ENCODE measurements at regions not wholly inside any gene's neighbourhood (a gene's known extent, or its start where the extent isn't known, plus 50 kb on each side); places are given as distances from the start of the nearest gene placed in this dataset.

- DNase-seq (ENCODE audit: extremely low read depth, low read depth), result no peak
- no peak for TF ChIP-seq CTCF (IDR thresholded peaks at IDR 0.05; ENCODE audit: low read depth, low read length)
Observed at GRCh38 chr17:77382966-77383612, 242.3 kb downstream of the SEC14L1 start.

- no peak for DNase-seq (ENCODE audit: extremely low read depth, low read depth)
- TF ChIP-seq CTCF (IDR thresholded peaks at IDR 0.05; ENCODE audit: low read depth, low read length), result no peak
Observed at GRCh38 chr17:77383613-77384608, 243.1 kb downstream of the SEC14L1 start.

DNA sequence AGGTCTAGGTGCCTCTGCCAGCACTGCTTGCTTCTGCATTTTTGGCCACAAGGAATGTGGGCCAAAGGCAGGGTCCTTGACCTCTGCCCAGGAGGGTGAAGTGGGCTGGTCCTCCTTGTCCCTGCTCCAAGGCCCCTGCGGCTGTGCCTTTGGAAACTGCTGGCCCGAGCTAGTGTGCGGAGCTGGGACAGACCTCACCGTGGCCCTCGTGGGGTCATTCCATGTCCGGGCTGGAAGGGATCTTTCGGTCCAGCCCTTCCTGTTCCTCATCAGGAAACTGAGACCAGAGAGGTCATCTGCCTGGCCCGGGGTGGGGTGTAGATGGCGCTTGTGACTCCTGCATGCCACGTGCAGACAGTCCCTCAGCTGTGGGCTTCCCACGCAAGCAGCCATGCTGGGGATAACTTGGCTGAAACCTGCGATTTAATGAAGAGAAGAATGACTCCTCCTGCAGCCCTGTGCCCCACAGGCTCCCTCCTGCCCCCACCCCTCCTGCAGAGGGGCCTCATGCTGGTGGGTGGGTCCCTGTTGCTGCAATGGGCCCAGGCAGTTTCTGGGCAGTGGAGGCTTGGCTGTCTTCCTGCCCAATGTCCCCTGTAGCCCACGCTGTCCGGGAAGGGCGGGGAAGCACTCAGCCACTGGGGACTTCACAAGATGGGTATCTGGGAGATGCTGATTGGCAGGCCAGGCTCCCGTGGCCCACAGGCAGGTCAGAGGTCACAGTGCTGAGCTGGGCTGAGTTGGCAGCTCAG is 245.2 kb downstream of the SEC14L1 start:
- no peak for TF ChIP-seq CTCF (IDR thresholded peaks at IDR 0.05; ENCODE audit: low read depth, low read length)
- DNase-seq (ENCODE audit: extremely low read depth, low read depth), result no peak

DNA sequence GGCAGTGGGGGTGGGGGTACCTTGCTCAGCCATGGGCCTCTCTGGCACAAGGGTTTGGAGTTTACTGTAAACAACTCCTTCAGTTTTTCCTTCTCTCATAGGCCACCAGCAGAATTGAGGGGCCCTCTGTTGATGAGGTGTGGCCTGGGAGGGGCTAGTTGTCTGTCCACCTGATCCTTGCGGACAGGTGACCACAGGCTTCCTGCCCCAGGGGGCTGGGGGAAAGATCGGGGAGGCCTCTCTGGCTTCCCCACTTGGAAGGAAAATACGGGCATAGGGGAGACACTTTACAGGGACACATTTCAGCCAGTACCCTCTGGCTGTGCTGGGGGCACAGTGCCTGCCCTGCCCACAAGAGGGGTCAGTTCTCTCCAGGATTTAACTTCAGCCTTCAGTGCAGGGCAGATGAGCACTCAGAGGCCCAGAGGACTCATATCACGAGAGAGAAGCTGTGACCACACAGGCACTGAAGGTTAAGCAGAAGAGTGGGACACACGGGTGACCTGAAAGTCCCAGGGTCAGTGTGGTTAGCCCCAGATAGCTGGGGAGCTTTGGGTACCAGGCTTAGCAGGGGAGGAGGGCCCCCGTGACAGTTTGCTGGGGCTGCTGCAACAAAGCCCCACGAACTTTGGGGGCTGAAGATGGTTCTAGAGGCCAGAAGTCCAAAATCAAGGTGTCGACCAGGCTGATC is 245.9 kb downstream of the SEC14L1 start:
- no peak for DNase-seq (ENCODE audit: extremely low read depth, low read depth)
- TF ChIP-seq CTCF (IDR thresholded peaks at IDR 0.05; ENCODE audit: low read depth, low read length), result no peak

- TF ChIP-seq CTCF (IDR thresholded peaks at IDR 0.05; ENCODE audit: low read depth, low read length), result no peak
- DNase-seq (ENCODE audit: extremely low read depth, low read depth), result no peak
Observed at GRCh38 chr17:77387891-77388290, 247.1 kb downstream of the SEC14L1 start.

DNA sequence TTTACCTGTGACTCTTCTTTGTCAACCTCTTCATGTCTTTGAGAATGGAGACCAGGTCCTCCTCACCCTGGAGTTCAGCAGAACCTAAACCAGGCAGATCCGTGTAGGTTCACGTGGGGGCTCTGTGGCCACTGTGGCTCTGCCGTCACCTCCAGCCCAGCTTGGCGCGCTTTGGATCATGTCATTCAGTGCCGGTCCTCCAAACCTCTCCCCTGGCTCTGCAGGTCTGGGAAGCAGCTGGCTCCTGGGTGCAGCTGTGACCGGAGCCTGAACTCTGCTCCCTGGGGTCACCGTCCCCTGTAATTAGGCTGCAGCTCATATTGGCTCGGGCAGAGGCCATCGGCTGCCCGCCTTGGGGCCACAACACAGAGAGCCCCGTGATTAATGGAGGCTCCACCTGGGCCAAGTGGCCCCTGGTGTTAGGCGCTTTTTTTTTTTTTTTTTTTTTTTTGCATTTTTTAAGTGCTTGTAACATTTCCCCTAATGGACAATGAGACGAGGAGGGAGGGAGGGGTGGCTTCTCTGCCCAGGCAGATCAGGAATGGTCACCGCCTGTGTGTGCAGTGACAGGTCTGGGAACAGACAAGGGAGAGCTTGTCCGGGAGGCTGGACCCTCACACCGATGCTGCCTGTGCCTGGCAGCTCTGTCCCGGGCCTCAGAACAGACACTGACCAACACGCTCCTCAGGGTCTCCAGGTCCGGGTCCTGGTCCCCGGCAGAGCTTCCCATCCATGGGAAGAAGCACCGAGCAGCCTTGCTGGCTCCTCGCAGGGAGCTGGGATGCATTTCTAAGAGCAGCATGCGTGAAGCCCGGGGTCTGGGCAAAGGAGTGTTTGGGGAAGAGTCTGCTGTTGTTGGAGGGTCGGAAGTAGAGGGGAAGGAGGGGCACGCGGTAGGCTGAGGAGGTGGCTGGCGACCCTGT is 247.9 kb downstream of the SEC14L1 start:
- TF ChIP-seq CTCF (IDR thresholded peaks at IDR 0.05; ENCODE audit: low read depth, low read length), result no peak
- DNase-seq (ENCODE audit: extremely low read depth, low read depth), result no peak

All from AG09319 (cell line).